Osteocyte (in vitro differentiated cells): ENCODE measurements at regions not wholly inside any gene's neighbourhood (a gene's known extent, or its start where the extent isn't known, plus 50 kb on each side); places are given as distances from the start of the nearest gene placed in this dataset.

Source experiments
- DNase-seq: peaks from one replicate; pipeline ENCODE4 v3.0.0; 2021; ENCODE audit warnings: mixed read lengths; ENCODE audit not compliant: unreplicated experiment; ENCODE audit errors: extremely low spot score
- H3K27ac Mint-ChIP-seq: one replicate; pipeline ENCODE4 v1.8.0; 2021; ENCODE audit warnings: mild to moderate bottlenecking, mixed read lengths; ENCODE audit not compliant: unreplicated experiment
- H3K27me3 Mint-ChIP-seq: one replicate; pipeline ENCODE4 v1.8.0; 2021; ENCODE audit warnings: mixed read lengths; ENCODE audit not compliant: unreplicated experiment
- H3K36me3 Mint-ChIP-seq: one replicate; pipeline ENCODE4 v1.8.0; 2021; ENCODE audit warnings: mixed read lengths; ENCODE audit not compliant: unreplicated experiment
- H3K4me1 Mint-ChIP-seq: one replicate; pipeline ENCODE4 v1.8.0; 2021; ENCODE audit warnings: mixed read lengths; ENCODE audit not compliant: unreplicated experiment
- H3K4me3 Mint-ChIP-seq: one replicate; pipeline ENCODE4 v1.8.0; 2021; ENCODE audit warnings: mild to moderate bottlenecking, moderate library complexity, mixed read lengths; ENCODE audit not compliant: unreplicated experiment
- H3K9me3 Mint-ChIP-seq: one replicate; pipeline ENCODE4 v1.8.0; 2021; ENCODE audit warnings: mixed read lengths; ENCODE audit not compliant: unreplicated experiment
- TF ChIP-seq, protein P1 (sequence below): fragments of 200-600 bp; sonication (generic); IDR thresholded peaks from 2 replicates; pipeline ENCODE4 v1.5.0; 2021; ENCODE audit warnings: antibody characterized with exemption, mild to moderate bottlenecking, moderate library complexity

DNA sequence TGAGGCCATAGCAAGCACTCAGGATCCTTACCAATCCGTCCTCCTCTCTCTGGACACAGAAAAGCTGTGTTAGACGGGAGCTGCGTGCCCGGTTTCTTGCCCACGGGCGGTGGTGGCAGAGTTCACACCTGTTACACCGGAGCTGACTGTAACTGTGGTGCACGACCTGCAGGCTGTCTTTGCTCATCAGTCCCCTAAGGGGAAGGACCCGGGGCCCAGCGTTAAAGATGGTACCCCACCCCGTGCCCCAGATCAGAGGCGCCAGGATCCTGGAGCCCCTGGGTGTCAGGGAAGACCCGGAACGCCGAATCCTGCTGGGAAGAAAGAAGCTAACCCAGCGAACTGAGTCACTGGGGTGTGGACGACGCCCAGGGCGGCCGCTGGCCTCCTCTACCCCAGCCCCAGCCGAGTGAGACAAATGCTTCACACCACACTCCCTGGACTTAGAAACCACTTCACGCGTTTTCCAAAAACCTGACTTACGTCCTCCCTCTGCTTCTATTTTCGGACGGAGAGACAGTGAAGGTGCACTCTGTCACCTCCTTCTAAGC, 293.6 kb upstream of the SALL3 start:
- Mint-ChIP-seq H3K27me3 (no peaks in the 10 kb centered on the region), H3K9me3 (peaks cover 37% of the 10 kb centered on the region), H3K36me3 (no peaks in the 10 kb centered on the region), H3K4me3 (no peak overlapping the region), H3K27ac (no peak overlapping the region), H3K4me1 (no peaks in the 10 kb centered on the region)
- no peak for DNase-seq
- TF ChIP-seq, protein P1, sequence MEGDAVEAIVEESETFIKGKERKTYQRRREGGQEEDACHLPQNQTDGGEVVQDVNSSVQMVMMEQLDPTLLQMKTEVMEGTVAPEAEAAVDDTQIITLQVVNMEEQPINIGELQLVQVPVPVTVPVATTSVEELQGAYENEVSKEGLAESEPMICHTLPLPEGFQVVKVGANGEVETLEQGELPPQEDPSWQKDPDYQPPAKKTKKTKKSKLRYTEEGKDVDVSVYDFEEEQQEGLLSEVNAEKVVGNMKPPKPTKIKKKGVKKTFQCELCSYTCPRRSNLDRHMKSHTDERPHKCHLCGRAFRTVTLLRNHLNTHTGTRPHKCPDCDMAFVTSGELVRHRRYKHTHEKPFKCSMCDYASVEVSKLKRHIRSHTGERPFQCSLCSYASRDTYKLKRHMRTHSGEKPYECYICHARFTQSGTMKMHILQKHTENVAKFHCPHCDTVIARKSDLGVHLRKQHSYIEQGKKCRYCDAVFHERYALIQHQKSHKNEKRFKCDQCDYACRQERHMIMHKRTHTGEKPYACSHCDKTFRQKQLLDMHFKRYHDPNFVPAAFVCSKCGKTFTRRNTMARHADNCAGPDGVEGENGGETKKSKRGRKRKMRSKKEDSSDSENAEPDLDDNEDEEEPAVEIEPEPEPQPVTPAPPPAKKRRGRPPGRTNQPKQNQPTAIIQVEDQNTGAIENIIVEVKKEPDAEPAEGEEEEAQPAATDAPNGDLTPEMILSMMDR, result no peak

DNA sequence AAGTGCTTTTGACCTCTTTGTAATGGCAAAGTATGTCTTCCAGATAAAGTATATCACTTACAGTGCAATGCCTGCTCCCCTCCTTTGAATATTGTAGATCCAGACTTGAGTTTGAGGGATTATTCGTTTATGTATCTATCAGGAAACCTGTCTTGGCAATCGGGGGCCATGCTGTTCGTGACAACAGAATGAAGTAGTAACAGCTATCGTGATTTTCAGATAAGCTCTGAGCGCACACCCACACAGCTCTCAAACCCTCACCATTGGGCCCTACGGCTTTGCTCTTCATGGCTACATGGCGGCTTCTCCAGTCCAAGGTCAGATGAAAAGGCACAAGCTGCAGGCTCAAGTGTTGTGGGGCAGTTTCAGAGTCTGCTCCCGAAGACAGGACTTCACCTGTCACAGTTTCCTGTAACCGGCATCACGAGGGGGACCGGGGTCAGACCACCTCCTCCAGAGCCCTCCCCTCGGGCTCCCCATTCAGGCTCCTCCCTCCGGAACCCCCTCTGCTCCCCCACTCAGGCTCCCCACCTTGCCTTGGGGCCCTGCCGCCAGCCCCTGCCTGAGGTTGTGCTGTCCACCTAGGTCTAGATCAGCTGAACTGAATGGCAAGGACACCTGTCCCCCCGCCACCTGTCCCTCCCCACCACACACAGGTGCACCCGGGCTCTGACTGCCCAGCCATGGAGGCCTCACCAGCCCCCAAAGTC, 292.5 kb upstream of the SALL3 start:
- Mint-ChIP-seq H3K27ac (no peak overlapping the region), H3K36me3 (no peaks in the 10 kb centered on the region), H3K9me3 (peaks cover 41% of the 10 kb centered on the region), H3K27me3 (no peaks in the 10 kb centered on the region), H3K4me1 (no peaks in the 10 kb centered on the region), H3K4me3 (no peak overlapping the region)
- no peak for DNase-seq
- TF ChIP-seq, protein P1, result no peak

DNA sequence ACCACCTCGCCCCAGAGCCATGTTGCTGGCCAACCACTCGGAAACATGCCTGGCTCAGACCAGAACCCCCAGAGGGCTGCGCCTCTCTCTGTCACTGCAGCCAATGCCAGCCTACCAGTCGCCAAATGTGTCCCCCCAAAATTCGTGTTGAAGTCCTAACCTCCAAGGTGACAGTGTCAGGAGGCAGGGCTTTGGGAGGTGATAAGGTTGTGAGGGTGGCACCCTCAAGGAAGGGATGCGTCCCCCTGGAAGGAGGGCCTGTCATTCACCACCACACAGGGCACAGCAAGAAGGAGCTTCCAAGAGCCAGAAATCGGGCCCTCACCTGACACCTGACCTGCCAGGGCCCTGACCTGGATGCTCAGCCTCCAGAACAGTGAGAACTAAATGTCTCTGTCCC, 291.9 kb upstream of the SALL3 start:
- no peaks in the 10 kb centered on the region for H3K4me1 Mint-ChIP-seq
- no peak for DNase-seq
- no peak overlapping the region for H3K4me3 Mint-ChIP-seq
- H3K36me3 Mint-ChIP-seq, result no peaks in the 10 kb centered on the region
- TF ChIP-seq, protein P1, result no peak
- H3K9me3 Mint-ChIP-seq, result peaks cover 47% of the 10 kb centered on the region
- H3K27ac Mint-ChIP-seq, result no peak overlapping the region
- no peaks in the 10 kb centered on the region for H3K27me3 Mint-ChIP-seq

DNA sequence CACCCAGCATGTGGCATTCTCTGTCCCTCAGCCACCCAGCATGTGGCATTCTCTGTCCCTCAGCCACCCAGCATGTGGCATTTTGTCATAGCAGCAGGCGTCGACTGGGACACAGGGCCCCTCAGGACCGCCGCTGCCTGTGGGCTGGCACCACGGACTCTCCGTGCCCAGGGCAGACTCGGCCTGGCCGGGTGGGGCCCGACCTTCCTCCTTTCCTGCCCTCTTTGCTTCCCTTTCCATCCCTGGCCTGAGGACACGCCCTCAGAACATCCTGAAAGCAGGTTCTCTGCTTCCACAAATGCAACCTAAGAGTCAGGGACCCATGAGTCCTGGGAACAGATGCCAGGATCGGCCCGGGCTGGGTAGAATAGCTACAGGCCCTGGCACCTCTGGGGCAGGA, 291.4 kb upstream of the SALL3 start:
- H3K4me1 Mint-ChIP-seq, result no peaks in the 10 kb centered on the region
- H3K4me3 Mint-ChIP-seq, result no peak overlapping the region

DNA sequence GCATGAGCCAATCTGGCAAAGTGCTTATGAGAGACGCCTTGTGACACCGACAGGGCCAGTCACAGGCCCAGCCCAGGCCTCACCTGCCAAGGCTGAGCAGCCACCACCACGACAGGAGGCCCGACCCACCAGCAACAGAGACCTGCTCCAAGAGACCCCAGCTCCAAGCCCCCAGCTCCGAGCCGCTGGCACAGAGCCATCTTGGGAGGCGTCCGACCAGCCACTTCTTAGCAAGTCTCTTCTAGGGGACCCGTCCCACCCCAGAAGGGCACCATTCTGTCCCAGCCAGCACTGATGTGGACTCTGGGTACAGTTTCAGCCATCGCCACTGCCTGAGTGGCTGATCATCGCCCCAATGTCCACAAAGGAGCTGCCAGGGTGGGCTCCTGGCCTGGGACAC, 290.7 kb upstream of the SALL3 start:
- TF ChIP-seq, protein P1, result no peak
- peaks cover 44% of the 10 kb centered on the region for H3K9me3 Mint-ChIP-seq
- H3K27ac Mint-ChIP-seq, result no peak overlapping the region
- H3K4me1 Mint-ChIP-seq, result no peaks in the 10 kb centered on the region
- H3K36me3 Mint-ChIP-seq, result no peaks in the 10 kb centered on the region
- no peaks in the 10 kb centered on the region for H3K27me3 Mint-ChIP-seq
- no peak overlapping the region for H3K4me3 Mint-ChIP-seq
- DNase-seq, result no peak

More for the DNA sequence above, 291.4 kb upstream of the SALL3 start:
- DNase-seq, result no peak
- H3K27ac Mint-ChIP-seq, result no peak overlapping the region
- H3K9me3 Mint-ChIP-seq, result peaks cover 47% of the 10 kb centered on the region
- TF ChIP-seq, protein P1, result no peak
- no peaks in the 10 kb centered on the region for H3K27me3 Mint-ChIP-seq
- H3K36me3 Mint-ChIP-seq, result no peaks in the 10 kb centered on the region
